ENCODE measurements at regions not wholly inside any gene's neighbourhood (a gene's known extent, or its start where the extent isn't known, plus 50 kb on each side); places are given as distances from the start of the nearest gene placed in this dataset.

- no peaks in the 10 kb centered on the region for H3K9me3 ChIP-seq (ENCODE audit: control insufficient read depth, low read depth, low read length)
- H3K9ac ChIP-seq (ENCODE audit: control insufficient read depth, extremely low read depth, insufficient read depth, low read length): no peak overlapping the region
- H2AFZ ChIP-seq (ENCODE audit: control insufficient read depth, low read length): peak overlapping the region; percentile 38
- TF ChIP-seq CTCF (optimal IDR thresholded peaks at IDR 0.05 in 1 of 3, IDR thresholded peaks at IDR 0.05 in 1 of 3, conservative IDR thresholded peaks at IDR 0.05 in 1 of 3; ENCODE audit: extremely low read depth in 1 of 3, insufficient read depth in 2 of 3, low read length in 3 of 3) (no peak), EZH2 (IDR thresholded peaks at IDR 0.05; ENCODE audit: low read length) (no peak)
- H3K27ac ChIP-seq (ENCODE audit: control insufficient read depth, insufficient read depth, low read length): no peak overlapping the region
- H3K9me1 ChIP-seq (ENCODE audit: control insufficient read depth, extremely low read depth, insufficient read depth, low read length): no peaks in the 10 kb centered on the region
- no peak for DNase-seq (ENCODE audit: low read depth, low spot score)
- no peaks in the 10 kb centered on the region for H3K79me2 ChIP-seq (ENCODE audit: control insufficient read depth, insufficient read depth, low read length)
- no peak overlapping the region for H3K4me2 ChIP-seq (ENCODE audit: control insufficient read depth, extremely low read depth, insufficient read depth, low read depth, low read length)
- dilution Hi-C loops (cut with MboI; ENCODE audit: extremely low pct_ligation_motif_present, low sequenced_read_pairs): no loop called here
- H3K4me3 ChIP-seq (ENCODE audit: control insufficient read depth in 2 of 3, extremely low read depth in 1 of 3, insufficient read depth in 2 of 3, low read depth in 1 of 3, low read length in 3 of 3): no peak overlapping the region
- H3K4me1 ChIP-seq (ENCODE audit: control insufficient read depth, extremely low read depth, insufficient read depth, low read length): peaks cover 5% of the 10 kb centered on the region
- no peaks in the 10 kb centered on the region for H3K36me3 ChIP-seq (ENCODE audit: control insufficient read depth in 2 of 2, extremely low read depth in 1 of 2, insufficient read depth in 2 of 2, low read length in 2 of 2)
- no peak for FAIRE-seq
- H4K20me1 ChIP-seq (ENCODE audit: control insufficient read depth, extremely low read depth, insufficient read depth, low read length): no peaks in the 10 kb centered on the region
- H3K27me3 ChIP-seq (ENCODE audit: control insufficient read depth, extremely low read depth, insufficient read depth, low read length): no peaks in the 10 kb centered on the region
Observed at GRCh38 chr5:71891406-71891805, 172.3 kb downstream of the CARTPT start.

GRCh38 chr5:71891856-71892255, 172.8 kb downstream of the CARTPT start:
- no peak overlapping the region for H3K27ac ChIP-seq (ENCODE audit: control insufficient read depth, insufficient read depth, low read length)
- H3K79me2 ChIP-seq (ENCODE audit: control insufficient read depth, insufficient read depth, low read length): no peaks in the 10 kb centered on the region
- peaks cover 5% of the 10 kb centered on the region for H3K4me1 ChIP-seq (ENCODE audit: control insufficient read depth, extremely low read depth, insufficient read depth, low read length)
- no peak overlapping the region for H3K4me2 ChIP-seq (ENCODE audit: control insufficient read depth, extremely low read depth, insufficient read depth, low read depth, low read length)
- DNase-seq (ENCODE audit: low read depth, low spot score) (peak; percentile 57), FAIRE-seq (peak; percentile 84)
- no peaks in the 10 kb centered on the region for H3K27me3 ChIP-seq (ENCODE audit: control insufficient read depth, extremely low read depth, insufficient read depth, low read length)
- H4K20me1 ChIP-seq (ENCODE audit: control insufficient read depth, extremely low read depth, insufficient read depth, low read length): no peaks in the 10 kb centered on the region
- TF ChIP-seq EZH2 (IDR thresholded peaks at IDR 0.05; ENCODE audit: low read length) (no peak), CTCF (optimal IDR thresholded peaks at IDR 0.05 in 1 of 3, IDR thresholded peaks at IDR 0.05 in 1 of 3, conservative IDR thresholded peaks at IDR 0.05 in 1 of 3; ENCODE audit: extremely low read depth in 1 of 3, insufficient read depth in 2 of 3, low read length in 3 of 3) (no peak)
- no peaks in the 10 kb centered on the region for H3K9me1 ChIP-seq (ENCODE audit: control insufficient read depth, extremely low read depth, insufficient read depth, low read length)
- peak overlapping the region; percentile 38 for H2AFZ ChIP-seq (ENCODE audit: control insufficient read depth, low read length)
- H3K36me3 ChIP-seq (ENCODE audit: control insufficient read depth in 2 of 2, extremely low read depth in 1 of 2, insufficient read depth in 2 of 2, low read length in 2 of 2): no peaks in the 10 kb centered on the region
- H3K9me3 ChIP-seq (ENCODE audit: control insufficient read depth, low read depth, low read length): no peaks in the 10 kb centered on the region
- dilution Hi-C loops (cut with MboI; ENCODE audit: extremely low pct_ligation_motif_present, low sequenced_read_pairs): no loop called here
- H3K4me3 ChIP-seq (ENCODE audit: control insufficient read depth in 2 of 3, extremely low read depth in 1 of 3, insufficient read depth in 2 of 3, low read depth in 1 of 3, low read length in 3 of 3): no peak overlapping the region
- no peak overlapping the region for H3K9ac ChIP-seq (ENCODE audit: control insufficient read depth, extremely low read depth, insufficient read depth, low read length)
